GM19238 (cell line): ENCODE measurements at regions not wholly inside any gene's neighbourhood (a gene's known extent, or its start where the extent isn't known, plus 50 kb on each side); places are given as distances from the start of the nearest gene placed in this dataset.
"Not testable (repeated sequence)": the region's sequence is repeated elsewhere in the genome, so short reads cannot be mapped to it uniquely, and the experiment has no call there.

Experiments used
- DNase-seq: peaks from one replicate; pipeline ENCODE4 v3.0.0; 2011; ENCODE audit warnings: low spot score; ENCODE audit not compliant: insufficient read length

- no peak for DNase-seq
These were observed 91.4 kb downstream of the NCOR2 start for GRCh38 chr12:124476011-124476400.

- no peak for DNase-seq
These were observed 92.0 kb downstream of the NCOR2 start for GRCh38 chr12:124475295-124476010.

GRCh38 chr12:124474709-124475108, 92.7 kb downstream of the NCOR2 start:
- no peak for DNase-seq

GRCh38 chr12:124472690-124473279, 94.6 kb downstream of the NCOR2 start:
- no peak for DNase-seq

GRCh38 chr12:124471828-124472227, 95.6 kb downstream of the NCOR2 start:
- DNase-seq: no peak

- DNase-seq: no peak
These were observed 96.6 kb downstream of the NCOR2 start for GRCh38 chr12:124470806-124471205.

GRCh38 chr12:124470139-124470538, 97.3 kb downstream of the NCOR2 start:
- DNase-seq: no peak

GRCh38 chr12:124469193-124469888, 98.1 kb downstream of the NCOR2 start:
- DNase-seq: no peak

- not testable (repeated sequence) for DNase-seq
These were observed 99.9 kb downstream of the NCOR2 start for GRCh38 chr12:124467549-124467948.

GRCh38 chr12:124466216-124467128, 100.9 kb downstream of the NCOR2 start:
- peak; percentile 93 for DNase-seq

GRCh38 chr12:124465473-124465872, 101.9 kb downstream of the NCOR2 start:
- DNase-seq: no peak

GRCh38 chr12:124464830-124465229, 102.6 kb downstream of the NCOR2 start:
- no peak for DNase-seq

GRCh38 chr12:124464062-124464461, 103.3 kb downstream of the NCOR2 start:
- DNase-seq: no peak

GRCh38 chr12:124463341-124463921, 104.0 kb downstream of the NCOR2 start:
- DNase-seq: no peak

- DNase-seq: no peak
These were observed 104.7 kb downstream of the NCOR2 start for GRCh38 chr12:124462750-124463149.

GRCh38 chr12:124461851-124462623, 105.4 kb downstream of the NCOR2 start:
- DNase-seq: no peak

GRCh38 chr12:124461241-124461673, 106.2 kb downstream of the NCOR2 start:
- no peak for DNase-seq

GRCh38 chr12:124460771-124461170, 106.6 kb downstream of the NCOR2 start:
- no peak for DNase-seq

- no peak for DNase-seq
These were observed 107.4 kb downstream of the NCOR2 start for GRCh38 chr12:124459852-124460645.
